ENCODE measurements at regions not wholly inside any gene's neighbourhood (a gene's known extent, or its start where the extent isn't known, plus 50 kb on each side); places are given as distances from the start of the nearest gene placed in this dataset.
"Not testable (repeated sequence)": the region's sequence is repeated elsewhere in the genome, so short reads cannot be mapped to it uniquely, and the experiment has no call there.

GRCh38 chrX:93468075-93468474 is 205.3 kb downstream of the NAP1L3 start:
- 63% methylated on average over 4 of the region's 4 CpGs for WGBS
- H3K36me3 ChIP-seq, result no peaks in the 10 kb centered on the region

GRCh38 chrX:93466383-93466782 is 207.0 kb downstream of the NAP1L3 start:
- WGBS, result 63% methylated on average over 1 of the region's 1 CpG
- Histone ChIP-seq H3K4me3 (no peak overlapping the region), H3K9me3 (no peaks in the 10 kb centered on the region), H3K27me3 (no peaks in the 10 kb centered on the region), H3K36me3 (no peaks in the 10 kb centered on the region), H3K4me1 (no peaks in the 10 kb centered on the region), H3K27ac (no peak overlapping the region)
- DNase-seq (ENCODE audit: low spot score in 2 of 2), result no peak
- TF ChIP-seq CTCF (IDR thresholded peaks at IDR 0.05) (no peak), POLR2A (IDR thresholded peaks at IDR 0.05) (no peak), EP300 (IDR thresholded peaks at IDR 0.05) (no peak), POLR2AphosphoS5 (IDR thresholded peaks at IDR 0.05) (no peak)

More at GRCh38 chrX:93468075-93468474, 205.3 kb downstream of the NAP1L3 start:
- Histone ChIP-seq H3K4me3 (no peak overlapping the region), H3K27me3 (no peaks in the 10 kb centered on the region), H3K9me3 (no peaks in the 10 kb centered on the region), H3K4me1 (no peaks in the 10 kb centered on the region), H3K27ac (no peak overlapping the region)
- DNase-seq (ENCODE audit: low spot score in 2 of 2), result no peak
- TF ChIP-seq POLR2AphosphoS5 (IDR thresholded peaks at IDR 0.05) (no peak), EP300 (IDR thresholded peaks at IDR 0.05) (no peak), CTCF (IDR thresholded peaks at IDR 0.05) (no peak), POLR2A (IDR thresholded peaks at IDR 0.05) (no peak)

- Histone ChIP-seq H3K27ac (no peak overlapping the region), H3K27me3 (no peaks in the 10 kb centered on the region), H3K36me3 (no peaks in the 10 kb centered on the region), H3K9me3 (no peaks in the 10 kb centered on the region), H3K4me1 (no peaks in the 10 kb centered on the region), H3K4me3 (no peak overlapping the region)
- WGBS, result 52% methylated on average over 3 of the region's 3 CpGs
- TF ChIP-seq POLR2A (IDR thresholded peaks at IDR 0.05) (no peak), EP300 (IDR thresholded peaks at IDR 0.05) (no peak), POLR2AphosphoS5 (IDR thresholded peaks at IDR 0.05) (no peak), CTCF (IDR thresholded peaks at IDR 0.05) (no peak)
- DNase-seq (ENCODE audit: low spot score in 2 of 2), result no peak
Measured at GRCh38 chrX:93461060-93461459, 212.3 kb downstream of the NAP1L3 start.

- no peaks in the 10 kb centered on the region for H3K27me3 ChIP-seq
- DNase-seq (ENCODE audit: low spot score in 2 of 2), result no peak
- H3K36me3 ChIP-seq, result no peaks in the 10 kb centered on the region
- 69% methylated on average over 1 of the region's 1 CpG for WGBS
- no peaks in the 10 kb centered on the region for H3K4me1 ChIP-seq
- H3K4me3 ChIP-seq, result no peak overlapping the region
- H3K27ac ChIP-seq, result no peak overlapping the region
- no peaks in the 10 kb centered on the region for H3K9me3 ChIP-seq
- TF ChIP-seq POLR2A (IDR thresholded peaks at IDR 0.05), result no peak
- no peak for TF ChIP-seq POLR2AphosphoS5 (IDR thresholded peaks at IDR 0.05)
- TF ChIP-seq CTCF (IDR thresholded peaks at IDR 0.05), result no peak
- TF ChIP-seq EP300 (IDR thresholded peaks at IDR 0.05), result no peak
Measured at GRCh38 chrX:93454509-93454908, 218.9 kb downstream of the NAP1L3 start.

- not testable (repeated sequence) for DNase-seq (ENCODE audit: low spot score in 2 of 2); H3K4me3 ChIP-seq; H3K27ac ChIP-seq; H3K4me1 ChIP-seq; H3K36me3 ChIP-seq; H3K9me3 ChIP-seq; H3K27me3 ChIP-seq
- 64% methylated on average over 6 of the region's 6 CpGs for WGBS
Measured at GRCh38 chrX:93434721-93435120, 238.7 kb downstream of the NAP1L3 start.

GRCh38 chrX:93428497-93428896 is 244.9 kb downstream of the NAP1L3 start:
- no peaks in the 10 kb centered on the region for H3K36me3 ChIP-seq
- no peak for DNase-seq (ENCODE audit: low spot score in 2 of 2)
- H3K4me3 ChIP-seq, result no peak overlapping the region
- no peak for TF ChIP-seq POLR2AphosphoS5 (IDR thresholded peaks at IDR 0.05)
- no peaks in the 10 kb centered on the region for H3K9me3 ChIP-seq
- H3K27me3 ChIP-seq, result no peaks in the 10 kb centered on the region
- H3K4me1 ChIP-seq, result no peaks in the 10 kb centered on the region
- 81% methylated on average over 3 of the region's 3 CpGs for WGBS
- H3K27ac ChIP-seq, result no peak overlapping the region
